Right renal pelvis (tissue), 4 donors: ENCODE measurements at regions not wholly inside any gene's neighbourhood (a gene's known extent, or its start where the extent isn't known, plus 50 kb on each side); places are given as distances from the start of the nearest gene placed in this dataset.
"Not testable (repeated sequence)": the region's sequence is repeated elsewhere in the genome, so short reads cannot be mapped to it uniquely, and the experiment has no call there.

Experiments
- DNase-seq, 4 donors: peaks; one replicate each; pipeline ENCODE4 v3.0.0-alpha.2; 2013; ENCODE audit warnings: low read depth in 4 of 4, low spot score in 3 of 4, missing footprints in 1 of 4

DNA sequence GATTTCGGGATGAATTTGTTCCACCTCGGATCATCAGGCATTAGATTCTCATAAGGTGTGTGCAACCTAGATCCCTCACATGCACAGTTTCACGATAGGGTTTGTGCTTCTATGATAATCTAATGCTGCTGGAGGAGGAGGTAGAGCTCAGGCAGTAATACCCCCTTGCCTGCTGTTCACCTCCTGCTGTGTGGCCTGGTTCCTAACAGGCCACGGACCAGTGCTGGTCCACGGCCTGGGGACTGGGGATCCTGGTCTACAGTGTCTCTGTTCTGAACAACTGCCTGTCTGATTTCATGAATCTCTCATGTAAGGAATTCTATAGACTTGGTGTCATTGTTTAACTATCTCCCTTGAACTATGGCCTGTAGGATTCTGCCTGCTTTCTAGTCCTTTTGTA lies 269.9 kb downstream of the SPRY1 start:
- DNase-seq: no peak

DNA sequence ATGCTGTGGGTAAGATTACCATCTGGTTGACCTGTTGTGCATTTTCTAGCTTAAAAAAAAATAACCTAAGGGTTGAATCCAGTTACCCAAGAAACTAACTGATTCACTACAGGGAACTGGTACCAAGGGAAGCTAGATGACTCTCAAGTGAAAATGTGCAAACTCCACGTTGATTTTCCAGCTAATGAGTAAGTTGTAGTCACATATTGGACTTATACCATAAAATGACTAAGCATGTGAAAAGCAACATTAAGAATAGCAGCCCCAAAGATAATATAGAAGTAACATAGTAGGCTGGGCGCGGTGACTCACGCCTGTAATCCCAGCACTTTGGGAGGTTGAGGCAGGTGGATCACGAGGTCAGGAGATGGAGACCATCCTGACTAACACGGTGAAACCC lies 270.9 kb downstream of the SPRY1 start:
- no peak for DNase-seq

DNA sequence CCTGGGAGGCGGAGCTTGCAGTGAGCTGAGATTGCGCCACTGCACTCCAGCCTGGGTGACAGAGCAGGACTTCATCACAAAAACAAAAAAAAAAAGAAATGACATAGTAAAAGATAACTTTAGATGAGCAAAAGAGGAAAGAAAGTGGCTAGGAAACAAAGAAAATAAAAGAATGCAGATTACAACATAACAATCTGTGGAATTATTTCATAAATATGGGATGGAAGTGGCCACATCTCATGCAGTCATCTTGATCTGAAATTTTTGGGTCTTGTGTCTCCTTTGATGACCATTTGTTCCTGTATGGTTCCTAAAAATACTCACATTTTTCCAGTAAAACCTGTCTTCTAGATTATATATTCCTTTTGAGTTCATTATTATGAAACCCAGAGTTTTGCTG lies 271.4 kb downstream of the SPRY1 start:
- DNase-seq: no peak

DNA sequence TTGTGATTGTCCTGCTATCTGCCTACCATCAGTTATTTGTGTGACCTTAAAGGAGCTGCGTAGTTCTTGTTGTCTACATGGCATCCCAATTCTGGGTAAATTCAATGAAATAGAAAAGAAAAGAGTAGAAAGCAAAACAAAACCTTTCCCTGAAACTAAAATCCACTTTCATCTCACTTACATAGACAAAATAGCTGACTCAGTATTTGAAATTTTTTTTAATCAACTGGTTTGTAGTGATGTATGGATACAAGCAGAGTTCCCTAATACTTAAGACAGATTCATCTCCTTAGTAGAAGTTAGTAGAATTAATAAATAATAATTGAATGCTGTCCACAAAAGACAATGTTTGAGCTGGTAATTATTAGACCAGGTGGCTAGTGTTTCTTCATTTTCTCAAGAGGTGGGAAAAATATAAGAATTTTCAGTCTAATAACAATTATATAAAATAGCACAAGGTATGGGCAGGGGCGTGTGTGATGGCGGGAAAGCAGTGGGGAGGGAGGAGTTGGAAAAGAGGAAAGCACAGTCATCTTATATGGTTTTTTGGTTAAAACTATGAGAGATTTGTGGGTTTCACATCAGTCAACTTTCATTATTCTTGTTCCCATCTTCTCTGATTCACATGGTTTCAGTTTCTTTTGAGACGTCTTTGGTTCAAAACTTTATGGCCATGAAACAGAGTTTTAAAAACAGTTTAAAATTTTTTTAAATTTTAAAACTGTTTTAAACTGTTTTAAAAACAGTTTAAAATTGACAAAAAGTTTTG lies 275.2 kb downstream of the SPRY1 start:
- DNase-seq: no peak

DNA sequence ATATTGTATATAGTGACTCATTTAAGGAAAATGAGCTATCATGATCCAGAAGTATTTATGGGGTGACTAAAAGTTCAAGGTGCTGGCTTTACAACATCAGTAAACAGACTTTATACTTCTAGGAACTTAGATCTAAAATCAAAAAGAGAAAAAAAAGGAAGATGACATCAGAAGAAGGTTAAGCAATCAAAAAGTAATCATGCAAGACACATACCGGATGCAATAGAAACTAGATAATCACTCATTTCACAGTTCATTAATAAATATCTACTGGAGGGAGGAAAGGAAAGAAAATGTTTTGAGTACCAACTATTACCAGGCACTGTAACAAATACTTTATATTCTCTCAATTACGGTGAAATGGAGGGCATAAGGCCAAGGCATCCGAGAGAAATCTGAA lies 276.4 kb downstream of the SPRY1 start:
- no peak for DNase-seq

DNA sequence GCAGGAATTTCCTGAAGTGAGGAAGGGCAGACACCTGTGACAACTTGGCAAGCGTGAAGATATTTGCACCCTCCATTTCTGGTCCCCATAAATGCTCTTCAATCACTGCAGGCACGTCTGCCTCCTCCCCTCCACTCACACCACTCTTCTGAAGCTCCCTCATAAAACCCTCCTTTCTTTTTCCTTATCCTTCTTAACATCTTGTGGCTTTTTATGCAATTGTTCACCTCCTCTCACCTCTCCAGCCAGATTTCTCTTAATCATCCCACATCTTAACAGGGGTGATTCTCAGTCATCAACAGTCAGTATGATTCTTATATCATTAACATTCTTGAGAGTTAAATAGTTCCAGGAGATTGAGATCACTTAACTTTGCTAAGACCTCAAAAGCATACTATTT lies 277.4 kb downstream of the SPRY1 start:
- DNase-seq: no peak

DNA sequence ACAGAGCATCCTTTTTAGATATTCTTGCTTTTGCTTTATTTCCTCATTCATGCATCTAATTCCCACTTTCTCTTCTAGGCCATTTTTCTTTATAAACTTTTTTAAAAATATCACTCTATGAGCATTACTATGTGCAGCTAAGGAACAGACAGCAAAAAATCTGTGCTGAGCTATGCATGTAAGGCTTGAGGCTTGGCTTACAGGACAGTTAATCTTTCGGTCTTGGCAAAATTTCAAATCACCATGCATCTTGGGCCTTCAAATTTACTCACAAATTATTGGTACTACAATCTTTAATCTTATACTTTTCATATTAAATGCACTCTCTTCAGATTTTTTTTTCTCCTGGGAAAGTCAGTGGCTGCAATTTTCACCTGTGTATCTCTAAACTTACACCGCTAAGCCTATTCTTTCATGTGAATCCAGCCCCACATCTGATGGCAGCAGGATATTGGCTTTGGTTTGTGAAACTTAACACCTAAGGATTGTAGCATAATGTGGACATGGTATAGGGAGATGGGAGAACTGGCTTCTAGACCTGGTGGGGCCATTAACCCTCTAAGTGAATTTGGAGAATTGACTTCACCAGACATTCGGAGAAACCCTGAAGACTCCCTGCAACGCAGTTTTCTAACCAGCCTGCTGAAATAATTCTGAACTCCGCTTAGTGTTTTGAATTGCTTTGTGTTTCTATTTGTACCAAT lies 278.3 kb downstream of the SPRY1 start:
- no peak for DNase-seq

DNA sequence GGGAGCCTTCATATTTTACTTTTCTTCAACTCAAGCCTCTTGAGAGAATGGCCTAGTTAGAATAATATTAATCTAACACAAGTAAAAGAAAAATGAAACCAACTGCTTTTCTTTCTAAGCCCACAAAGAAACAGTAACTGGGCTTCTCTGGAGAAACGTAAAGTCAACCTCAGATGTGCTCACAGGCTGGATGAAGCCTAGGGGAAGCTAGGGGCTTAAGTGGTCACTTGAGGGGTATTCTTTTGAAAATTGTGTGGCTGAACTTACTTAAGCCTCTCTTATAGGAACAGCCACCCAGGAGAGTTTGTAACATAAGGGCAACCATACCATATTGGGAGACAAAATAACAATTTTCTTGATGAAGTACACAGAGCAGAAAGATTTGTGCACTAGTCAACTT lies 279.0 kb downstream of the SPRY1 start:
- no peak for DNase-seq

DNA sequence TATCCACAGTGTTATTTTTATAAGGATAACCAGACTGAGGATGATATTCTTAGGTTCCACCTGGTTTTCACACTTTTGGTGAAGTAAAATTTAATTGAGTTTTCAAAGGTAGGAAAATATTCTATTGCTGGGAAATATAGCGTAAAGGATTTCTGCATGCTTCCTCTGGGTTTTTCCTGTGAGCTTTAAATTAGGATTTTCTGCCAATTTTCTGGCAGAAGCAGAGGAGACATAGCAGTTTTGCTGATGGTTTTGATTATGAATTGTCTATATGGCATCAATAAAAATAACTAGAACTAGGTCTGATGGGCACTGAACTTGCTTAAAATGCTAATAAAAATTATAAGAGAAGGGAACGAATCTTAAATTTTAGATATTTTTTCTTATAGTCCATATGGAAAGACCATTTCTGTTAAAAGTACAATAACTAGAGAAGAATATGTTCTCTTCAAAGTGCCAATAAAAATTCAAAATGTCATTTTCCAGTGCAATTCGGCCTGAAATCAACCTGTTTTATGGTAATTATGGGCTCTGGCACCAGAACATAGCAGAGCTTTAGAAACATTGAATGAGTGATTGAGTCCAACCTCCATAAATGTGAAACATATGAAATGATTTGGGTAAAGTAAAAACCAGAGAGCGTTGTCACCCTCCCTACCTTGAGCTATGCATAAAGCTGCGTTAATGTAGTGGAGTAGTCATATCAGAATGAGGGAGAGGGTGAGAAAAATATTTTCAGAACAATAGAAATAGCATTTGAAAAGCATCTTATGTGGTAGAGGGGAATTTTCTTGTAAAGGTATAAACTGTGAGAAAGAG lies 279.7 kb downstream of the SPRY1 start:
- no peak for DNase-seq

DNA sequence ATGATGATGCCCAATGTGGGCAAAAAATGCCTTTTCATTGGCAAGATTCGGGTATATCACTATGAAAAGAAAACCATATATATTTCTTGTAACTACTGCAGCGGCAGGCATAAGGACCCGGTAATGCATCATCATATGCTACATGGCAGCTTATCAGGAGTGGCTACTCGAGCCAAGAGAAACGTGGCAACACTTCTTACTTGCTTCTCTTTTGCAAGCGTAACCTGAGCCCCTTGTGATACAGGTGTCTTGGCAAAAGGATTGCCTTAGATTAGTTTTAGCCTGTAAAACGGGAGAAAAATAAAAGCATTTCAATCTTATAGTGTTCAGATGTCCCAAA lies 280.3 kb downstream of the SPRY1 start:
- DNase-seq: no peak

DNA sequence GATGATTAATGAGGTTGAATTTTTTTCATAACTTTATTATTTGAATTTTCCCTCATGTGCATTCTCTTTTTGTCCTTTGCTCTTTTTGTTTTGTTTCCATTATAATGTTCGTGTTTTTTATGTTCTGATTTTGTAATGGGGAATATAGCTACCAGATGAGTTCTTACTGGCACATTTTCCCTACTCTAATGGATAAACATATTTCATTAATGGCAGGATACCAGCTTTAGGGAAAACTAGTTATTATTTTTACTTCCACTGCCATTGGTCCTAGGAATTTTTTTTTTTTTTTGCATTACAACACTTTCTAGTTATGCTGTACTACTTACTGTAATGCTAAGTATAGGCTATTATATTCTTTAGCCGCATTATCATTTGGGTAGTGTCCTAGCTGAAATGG lies 286.3 kb downstream of the SPRY1 start:
- no peak for DNase-seq

DNA sequence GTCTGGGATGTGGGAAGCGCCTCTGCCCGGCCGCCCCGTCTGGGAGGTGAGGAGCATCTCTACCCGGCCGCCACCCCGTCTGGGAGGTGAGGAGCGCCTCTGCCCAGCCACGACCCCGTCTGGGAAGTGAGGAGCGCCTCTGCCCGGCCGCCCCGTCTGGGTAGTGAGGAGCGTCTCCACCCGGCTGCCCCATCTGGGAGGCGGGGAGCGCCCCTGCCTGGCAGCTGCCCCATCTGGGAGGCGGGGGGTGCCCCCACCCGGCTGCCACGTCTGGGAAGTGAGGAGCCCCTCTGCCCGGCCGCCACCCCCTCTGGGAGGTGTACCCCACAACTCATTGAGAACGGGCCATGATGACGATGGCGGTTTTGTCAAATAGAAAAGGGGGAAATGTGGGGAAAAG lies 288.3 kb downstream of the SPRY1 start:
- DNase-seq: not testable (repeated sequence)

DNA sequence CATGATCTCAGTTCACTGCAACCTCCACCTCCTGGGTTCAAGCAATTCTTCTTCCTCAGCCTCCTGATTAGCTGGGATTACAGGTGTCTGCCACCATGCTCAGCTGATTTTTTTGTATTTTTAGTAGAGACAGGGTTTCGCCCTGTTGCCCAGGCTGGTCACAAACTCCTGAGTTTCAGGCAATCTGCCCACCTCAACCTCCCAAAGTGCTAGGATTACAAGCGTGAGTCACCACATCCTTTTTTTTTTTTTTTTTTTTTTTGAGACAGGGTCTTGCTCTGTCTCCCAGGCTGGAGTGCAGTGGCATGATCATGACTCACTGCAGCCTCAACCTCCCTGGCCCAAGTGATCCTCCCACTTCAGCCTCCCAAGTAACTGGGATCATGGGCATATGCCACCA lies 298.9 kb downstream of the SPRY1 start:
- DNase-seq: not testable (repeated sequence)

DNA sequence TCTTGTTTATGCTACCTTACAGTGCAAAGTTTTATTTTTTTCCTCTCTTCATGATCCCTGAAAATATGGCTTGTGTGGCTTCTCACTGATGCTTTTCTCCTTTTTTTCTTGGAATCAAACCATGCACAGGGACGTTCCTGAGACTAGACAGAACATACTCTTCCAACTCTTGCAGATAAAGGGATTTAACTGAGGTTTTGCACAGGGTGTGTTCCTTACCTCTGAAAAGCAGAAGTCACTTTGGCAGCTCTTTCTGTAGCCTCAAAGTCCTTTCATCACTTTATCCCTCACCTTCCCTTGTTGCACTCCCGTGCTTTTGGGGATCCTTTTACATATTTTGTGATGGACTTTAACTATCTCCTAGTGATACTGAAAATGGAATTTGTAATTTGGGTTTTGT lies 300.1 kb downstream of the SPRY1 start:
- no peak for DNase-seq

DNA sequence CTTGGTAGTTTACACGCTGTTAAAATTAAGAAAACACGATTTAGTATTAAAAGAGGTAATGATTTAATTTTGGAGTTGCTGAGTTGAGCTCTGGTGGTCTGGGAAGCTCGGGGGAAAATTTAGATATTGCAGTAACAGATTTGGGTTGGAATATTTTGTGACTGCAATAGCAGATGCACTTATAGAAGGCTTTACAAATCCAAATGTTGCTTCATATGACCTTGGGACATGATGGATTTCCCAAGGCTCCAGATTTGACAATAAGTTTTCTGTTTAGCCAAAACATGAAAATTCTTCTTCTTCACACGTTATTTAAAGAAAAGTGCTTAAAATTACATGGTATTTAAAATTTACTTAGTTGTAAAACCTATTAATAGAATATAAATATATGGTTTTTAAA lies 302.0 kb downstream of the SPRY1 start:
- DNase-seq: no peak

DNA sequence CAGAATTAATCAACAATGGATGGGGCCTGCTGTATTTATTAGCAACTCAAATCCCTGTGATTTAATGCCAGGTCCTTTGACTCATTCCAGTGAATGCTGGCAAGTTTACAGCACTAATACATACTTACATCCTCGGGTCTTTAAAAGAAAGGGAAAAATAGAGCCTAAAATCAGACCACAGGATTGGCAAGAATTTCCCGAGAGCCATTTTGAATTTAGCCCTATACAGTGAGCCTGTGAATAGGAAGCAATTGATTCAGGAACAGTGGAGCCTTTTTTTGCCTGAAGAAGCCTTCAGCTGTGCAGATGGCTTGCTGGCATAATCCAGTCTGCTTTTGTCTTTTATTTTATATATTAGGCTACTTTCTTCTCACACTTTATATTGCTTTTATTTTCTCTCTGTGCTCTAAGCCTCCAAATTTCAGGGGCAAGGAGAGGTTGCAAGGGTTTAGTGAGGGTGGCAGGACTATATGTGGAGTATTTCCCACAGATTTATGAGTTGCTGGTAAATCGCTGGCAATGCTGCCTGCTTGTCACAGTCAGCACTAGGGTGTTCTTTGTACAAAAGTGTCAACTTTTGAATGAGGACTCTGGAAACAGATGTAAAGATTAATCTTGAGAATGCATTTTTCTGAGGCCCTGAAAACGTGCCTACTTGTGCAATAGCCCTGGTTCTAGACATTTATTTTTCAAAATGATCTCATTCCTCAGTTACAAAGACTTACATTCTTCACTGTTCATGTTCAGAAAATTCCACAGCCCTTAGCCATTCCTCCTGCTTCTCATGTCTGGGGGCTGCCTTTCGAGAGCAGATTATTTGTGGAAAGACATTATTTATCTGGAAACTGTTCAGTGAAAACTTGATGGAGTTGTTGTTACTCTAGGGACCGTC lies 303.5 kb downstream of the SPRY1 start:
- DNase-seq: no peak

DNA sequence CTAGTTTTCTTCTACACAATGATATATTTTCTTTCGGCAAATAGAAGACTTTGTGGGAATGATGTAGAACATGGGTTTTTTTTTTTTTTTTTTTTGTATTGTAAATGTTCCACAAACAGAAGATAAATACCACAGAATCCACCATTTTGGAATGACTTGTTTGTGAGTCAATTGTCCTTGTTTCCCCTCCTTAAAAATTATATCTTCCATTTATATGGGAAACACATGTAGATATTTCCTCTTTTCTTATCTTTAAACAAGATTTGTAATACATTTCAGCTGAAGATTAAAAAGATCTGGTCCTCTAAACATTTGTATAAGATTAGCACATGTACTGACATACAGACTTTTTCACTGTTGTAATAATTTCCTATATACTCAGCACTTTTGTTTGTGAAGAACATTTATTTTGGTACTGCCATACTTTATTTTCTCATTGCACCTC lies 304.6 kb downstream of the SPRY1 start:
- no peak for DNase-seq

DNA sequence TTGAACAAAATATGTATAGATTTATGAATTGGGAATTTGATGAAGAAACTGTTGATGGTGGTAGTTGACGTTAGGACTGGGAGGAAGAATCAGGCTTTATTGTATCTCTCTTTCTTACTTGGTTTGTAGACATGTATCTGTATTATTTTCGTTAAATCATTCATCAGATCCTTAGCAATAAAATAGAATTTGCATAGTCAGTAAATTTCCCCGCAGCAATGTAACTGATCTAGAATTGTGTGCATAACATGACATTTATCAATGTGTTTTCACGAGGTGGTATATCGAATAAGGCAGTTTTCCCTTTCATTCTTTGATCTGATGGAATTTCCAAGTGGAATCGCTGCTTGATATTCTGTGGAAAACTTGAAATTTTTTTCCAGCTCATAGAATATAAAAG lies 308.8 kb downstream of the SPRY1 start:
- no peak for DNase-seq

DNA sequence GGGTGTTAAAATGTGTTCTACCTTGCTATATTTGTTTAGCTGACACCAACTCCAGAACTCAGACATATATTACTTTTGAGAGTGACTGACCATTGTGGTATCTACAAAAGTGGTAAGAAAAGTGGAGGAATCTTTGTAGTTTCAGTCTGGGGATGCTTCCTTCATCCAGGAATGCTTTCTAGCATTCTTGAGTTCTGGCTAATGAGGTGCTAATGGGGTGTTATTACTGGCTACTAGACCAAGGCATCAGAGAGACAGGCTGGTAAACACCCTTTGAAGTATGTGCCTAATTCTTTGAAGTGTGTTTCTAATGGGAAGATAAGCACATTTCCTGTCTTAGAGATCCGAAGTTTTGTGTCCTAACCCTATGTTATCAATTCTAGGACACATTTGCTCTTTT lies 310.4 kb downstream of the SPRY1 start:
- DNase-seq: no peak

DNA sequence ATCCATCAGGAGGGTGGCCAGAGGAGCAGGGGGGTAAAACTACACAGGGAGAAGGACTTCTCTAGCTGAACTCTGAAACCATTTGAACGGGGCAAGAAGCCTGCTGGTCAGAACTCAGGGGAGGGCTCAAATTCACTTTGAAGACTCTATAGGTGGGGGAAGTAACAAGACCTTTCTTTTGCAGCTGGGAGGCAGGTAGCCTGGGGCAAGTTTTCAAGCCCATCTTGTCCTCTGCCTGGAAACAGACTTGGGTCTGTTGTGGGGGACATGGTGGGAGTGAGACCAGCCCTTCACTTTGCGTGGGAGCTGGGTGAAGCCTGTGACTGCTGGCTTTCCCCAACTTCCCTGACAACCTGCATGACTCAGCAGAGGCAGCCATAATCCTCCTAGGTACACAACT lies 312.3 kb downstream of the SPRY1 start:
- no peak for DNase-seq

DNA sequence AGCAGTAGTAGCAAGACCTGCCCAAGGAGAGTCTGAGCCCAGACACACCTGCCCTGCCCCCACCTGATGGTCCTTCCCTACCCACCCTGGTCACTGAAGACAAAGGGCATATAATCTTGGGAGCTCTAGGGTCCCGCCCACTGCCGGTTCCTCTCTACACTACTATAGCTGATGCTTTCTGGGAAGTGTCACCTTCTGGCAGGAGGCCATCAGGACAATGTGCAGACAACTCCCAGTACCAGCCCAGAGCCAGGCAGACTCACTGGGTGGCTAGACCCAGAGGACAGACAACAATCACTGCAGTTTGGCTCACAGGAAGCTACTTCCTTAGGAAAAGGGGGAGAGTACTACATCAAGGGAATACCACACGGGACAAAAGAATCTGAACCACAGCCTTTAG lies 312.7 kb downstream of the SPRY1 start:
- no peak for DNase-seq
